ENCODE measurements at regions not wholly inside any gene's neighbourhood (a gene's known extent, or its start where the extent isn't known, plus 50 kb on each side); places are given as distances from the start of the nearest gene placed in this dataset.

DNA sequence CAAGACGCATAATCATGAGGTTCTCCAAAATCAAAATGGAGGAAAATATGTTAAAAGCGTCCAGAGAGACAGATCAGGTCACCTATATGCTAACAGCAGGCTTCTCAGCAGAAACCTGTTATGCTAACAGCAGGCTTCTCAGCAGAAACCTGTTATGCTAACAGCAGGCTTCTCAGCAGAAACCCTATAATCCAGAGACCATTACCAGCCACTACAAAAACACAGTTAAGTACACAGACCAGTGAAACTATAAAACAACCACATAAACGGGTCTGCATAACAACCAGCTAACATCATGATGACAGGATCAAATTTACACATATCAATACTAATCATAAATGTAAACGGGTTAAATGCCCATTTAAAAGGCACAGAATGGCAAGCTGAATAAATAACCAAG is 1548.4 kb upstream of the TMEFF2 start:
- TF ChIP-seq, protein P1, sequence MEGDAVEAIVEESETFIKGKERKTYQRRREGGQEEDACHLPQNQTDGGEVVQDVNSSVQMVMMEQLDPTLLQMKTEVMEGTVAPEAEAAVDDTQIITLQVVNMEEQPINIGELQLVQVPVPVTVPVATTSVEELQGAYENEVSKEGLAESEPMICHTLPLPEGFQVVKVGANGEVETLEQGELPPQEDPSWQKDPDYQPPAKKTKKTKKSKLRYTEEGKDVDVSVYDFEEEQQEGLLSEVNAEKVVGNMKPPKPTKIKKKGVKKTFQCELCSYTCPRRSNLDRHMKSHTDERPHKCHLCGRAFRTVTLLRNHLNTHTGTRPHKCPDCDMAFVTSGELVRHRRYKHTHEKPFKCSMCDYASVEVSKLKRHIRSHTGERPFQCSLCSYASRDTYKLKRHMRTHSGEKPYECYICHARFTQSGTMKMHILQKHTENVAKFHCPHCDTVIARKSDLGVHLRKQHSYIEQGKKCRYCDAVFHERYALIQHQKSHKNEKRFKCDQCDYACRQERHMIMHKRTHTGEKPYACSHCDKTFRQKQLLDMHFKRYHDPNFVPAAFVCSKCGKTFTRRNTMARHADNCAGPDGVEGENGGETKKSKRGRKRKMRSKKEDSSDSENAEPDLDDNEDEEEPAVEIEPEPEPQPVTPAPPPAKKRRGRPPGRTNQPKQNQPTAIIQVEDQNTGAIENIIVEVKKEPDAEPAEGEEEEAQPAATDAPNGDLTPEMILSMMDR (conservative IDR thresholded peaks at IDR 0.05; ENCODE audit: low read length): no peak
- H3K4me3 ChIP-seq (ENCODE audit: low read length): no peak overlapping the region

DNA sequence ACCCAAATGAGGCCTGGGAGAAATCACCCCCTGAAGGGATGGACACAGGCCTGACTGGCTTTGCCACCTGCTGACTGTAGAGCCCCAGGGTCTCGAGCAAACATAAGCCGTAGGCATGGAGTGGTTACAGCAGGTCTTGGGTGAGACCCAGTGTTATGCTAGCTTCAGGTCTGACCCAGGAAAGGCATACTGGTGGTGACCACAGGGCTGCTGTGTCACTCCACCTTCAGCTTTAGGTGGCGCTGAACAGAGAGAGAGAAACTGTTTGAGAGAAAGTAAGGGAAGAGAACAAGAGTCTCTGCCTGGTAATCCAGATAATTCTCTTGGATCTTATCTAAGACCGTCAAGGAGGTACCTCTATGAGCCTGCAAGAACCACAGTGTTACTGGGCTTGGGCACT is 1544.2 kb upstream of the TMEFF2 start:
- H3K4me3 ChIP-seq (ENCODE audit: low read length): no peak overlapping the region
- no peak for DNase-seq (ENCODE audit: low read depth)
- TF ChIP-seq, protein P1 (conservative IDR thresholded peaks at IDR 0.05; ENCODE audit: low read length): no peak

More for the DNA sequence above, 1548.4 kb upstream of the TMEFF2 start:
- no peak for DNase-seq (ENCODE audit: low read depth)

DNA sequence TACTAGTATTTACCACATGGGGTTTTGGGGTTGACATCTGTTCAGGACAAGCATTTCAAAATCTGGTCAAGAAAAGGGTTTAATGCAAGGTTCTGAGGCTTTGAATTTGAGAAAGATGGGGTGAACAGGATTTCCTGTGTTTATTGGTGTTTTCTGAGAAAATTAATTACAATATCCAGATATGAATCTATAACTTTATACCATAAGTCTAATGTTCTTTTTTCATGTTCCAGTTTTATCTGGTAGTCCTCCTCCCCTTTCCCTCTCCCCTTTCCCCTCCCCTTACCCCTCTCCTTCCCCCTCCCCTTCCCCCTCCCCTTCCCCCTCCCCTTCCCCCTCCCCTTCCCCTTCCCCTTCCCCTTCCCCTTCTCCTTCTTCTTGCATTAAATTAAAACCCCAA is 1518.2 kb upstream of the TMEFF2 start:
- no peak overlapping the region for H3K4me3 ChIP-seq (ENCODE audit: low read length)
- TF ChIP-seq, protein P1 (conservative IDR thresholded peaks at IDR 0.05; ENCODE audit: low read length): no peak

DNA sequence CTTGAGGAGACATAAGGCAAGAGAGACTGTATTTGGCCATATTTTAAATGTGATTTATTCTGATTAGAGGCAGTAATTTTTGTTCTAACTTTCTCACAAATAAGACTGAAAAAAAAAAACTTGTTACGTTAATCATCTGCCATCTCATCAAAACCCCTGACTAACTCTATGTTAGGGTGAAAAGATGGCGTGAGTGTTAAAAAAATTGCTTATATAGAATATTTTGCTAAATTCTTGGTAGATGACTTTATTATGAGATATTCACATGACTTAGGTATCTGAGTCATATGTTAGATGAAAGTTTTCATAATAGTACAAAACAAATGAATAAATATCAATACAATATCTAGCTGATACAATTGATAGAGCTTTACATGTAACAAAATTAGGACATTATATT is 1508.7 kb upstream of the TMEFF2 start:
- no peak for DNase-seq (ENCODE audit: low read depth)
- TF ChIP-seq, protein P1 (conservative IDR thresholded peaks at IDR 0.05; ENCODE audit: low read length): no peak
- H3K4me3 ChIP-seq (ENCODE audit: low read length): no peak overlapping the region

More for the DNA sequence above, 1518.2 kb upstream of the TMEFF2 start:
- DNase-seq (ENCODE audit: low read depth): no peak

DNA sequence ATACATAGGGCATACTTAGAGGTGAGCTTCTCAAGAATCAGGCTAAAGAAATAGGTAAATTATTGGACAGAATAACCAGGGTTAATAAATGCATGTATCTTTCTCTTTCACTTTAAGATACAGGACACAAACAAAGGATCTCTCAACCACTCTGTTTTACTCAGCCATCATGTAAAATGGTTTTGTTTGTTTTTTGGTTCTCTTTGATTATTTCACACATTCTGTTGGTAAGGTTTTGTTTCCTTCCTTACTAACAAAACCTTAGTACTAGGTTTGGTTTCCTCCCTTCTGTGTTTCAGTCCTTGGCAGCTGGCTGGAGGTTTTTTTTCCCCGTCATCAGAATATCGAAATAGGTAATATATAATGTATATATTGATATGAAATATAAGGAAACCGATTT is 1506.8 kb upstream of the TMEFF2 start:
- H3K4me3 ChIP-seq (ENCODE audit: low read length): no peak overlapping the region
- no peak for DNase-seq (ENCODE audit: low read depth)
- TF ChIP-seq, protein P1 (conservative IDR thresholded peaks at IDR 0.05; ENCODE audit: low read length): no peak

DNA sequence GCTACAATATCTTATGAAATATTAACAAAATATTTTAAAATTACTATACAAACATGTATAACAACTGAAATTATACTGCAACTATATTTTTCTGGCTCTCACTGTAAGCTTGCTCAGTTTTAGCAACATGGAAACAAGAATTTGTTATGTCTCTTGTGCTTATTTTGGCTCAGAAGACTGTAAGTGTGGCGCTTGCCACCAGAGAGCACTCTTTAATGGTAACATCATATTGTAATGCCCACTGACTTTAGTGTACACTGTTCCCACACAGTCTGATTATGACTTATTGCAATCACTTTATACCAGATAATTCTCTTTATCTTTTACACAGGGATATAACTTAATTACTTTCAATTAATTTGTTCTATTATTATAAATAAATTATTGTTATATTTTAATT is 1500.6 kb upstream of the TMEFF2 start:
- TF ChIP-seq, protein P1 (conservative IDR thresholded peaks at IDR 0.05; ENCODE audit: low read length): peak; percentile 37
- H3K4me3 ChIP-seq (ENCODE audit: low read length): no peak overlapping the region
- peak; percentile 2 for DNase-seq (ENCODE audit: low read depth)

DNA sequence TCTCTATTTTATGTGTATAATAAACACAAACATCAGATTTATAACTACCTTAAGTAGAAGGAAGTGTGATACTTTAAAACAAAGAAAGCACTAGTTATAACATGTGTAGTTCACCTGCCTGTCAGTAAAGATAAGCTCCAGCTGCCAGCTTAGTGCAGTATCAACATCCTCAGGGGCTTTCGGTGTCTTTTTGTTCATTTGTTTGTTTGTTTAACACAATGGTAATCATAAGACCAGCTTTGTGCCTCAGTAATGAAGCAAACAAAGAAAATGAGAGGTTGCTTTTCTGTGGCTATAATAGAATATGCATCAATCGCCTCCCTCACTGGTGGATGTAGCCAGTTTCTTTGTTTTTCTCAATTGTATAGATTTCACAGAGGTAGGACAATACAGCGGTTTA is 1499.0 kb upstream of the TMEFF2 start:
- H3K4me3 ChIP-seq (ENCODE audit: low read length): no peak overlapping the region
- TF ChIP-seq, protein P1 (conservative IDR thresholded peaks at IDR 0.05; ENCODE audit: low read length): no peak
- DNase-seq (ENCODE audit: low read depth): no peak
